Kidney glomerular epithelial cell (primary cell): ENCODE measurements at regions not wholly inside any gene's neighbourhood (a gene's known extent, or its start where the extent isn't known, plus 50 kb on each side); places are given as distances from the start of the nearest gene placed in this dataset.
A peak's percentile ranks its signal among the peaks of the same experiment; 100 is the strongest.

Experiments
- DNase-seq: peaks from one replicate; lab custom pipeline; 2025; lab: John Stamatoyannopoulos, UW

DNA sequence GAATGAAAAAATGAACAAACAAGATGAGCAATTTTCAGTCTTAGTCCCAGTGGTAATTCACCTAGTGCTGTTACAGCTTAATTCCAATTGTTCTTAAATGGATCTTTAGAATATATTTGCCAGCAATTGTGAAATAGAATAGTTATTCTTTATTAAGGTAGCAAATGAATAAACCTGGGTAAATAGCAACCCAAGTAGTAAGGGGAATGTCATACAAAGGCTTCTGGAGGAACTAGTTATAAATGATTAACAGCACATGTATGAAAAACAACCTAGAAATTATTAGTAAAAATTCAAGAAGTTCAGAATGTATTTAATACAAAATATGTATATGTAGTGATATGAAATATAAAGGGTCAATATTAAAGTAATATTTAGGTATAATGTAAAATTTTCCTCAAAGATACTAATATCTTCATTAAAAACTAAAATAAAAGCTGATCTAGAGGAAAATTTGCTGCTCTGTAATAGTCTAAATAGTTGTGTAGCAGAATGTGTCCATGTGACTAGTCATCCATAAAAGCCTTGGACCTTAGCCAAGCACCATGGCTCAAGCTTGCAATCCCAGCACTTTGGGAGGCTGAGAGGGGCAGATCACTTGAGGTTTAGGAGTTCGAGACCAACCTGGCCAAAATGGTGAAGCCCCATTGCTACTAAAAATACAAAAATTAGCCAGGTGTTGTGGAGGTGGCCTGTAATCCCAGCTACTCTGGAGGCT is 535.9 kb upstream of the ATXN8OS start:
- DNase-seq: peak; percentile 58

DNA sequence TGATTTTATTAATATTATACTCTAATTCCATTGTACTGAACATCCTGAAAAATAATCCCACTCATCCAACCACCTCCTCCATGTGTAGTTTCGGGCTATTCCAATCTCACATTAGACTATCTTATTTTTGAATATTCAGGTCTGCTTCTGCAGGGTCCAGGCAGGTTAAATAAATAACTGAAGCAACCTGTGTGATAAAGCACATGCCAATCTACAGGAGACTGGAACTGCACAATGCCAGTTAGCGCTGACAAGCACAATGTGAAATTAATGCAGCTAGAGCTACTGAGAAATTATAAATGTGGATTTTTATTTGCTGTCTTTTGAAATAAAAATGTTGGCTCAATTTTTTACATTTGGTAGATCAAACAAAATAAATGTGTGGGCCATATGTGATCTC is 540.1 kb upstream of the ATXN8OS start:
- DNase-seq: no peak

DNA sequence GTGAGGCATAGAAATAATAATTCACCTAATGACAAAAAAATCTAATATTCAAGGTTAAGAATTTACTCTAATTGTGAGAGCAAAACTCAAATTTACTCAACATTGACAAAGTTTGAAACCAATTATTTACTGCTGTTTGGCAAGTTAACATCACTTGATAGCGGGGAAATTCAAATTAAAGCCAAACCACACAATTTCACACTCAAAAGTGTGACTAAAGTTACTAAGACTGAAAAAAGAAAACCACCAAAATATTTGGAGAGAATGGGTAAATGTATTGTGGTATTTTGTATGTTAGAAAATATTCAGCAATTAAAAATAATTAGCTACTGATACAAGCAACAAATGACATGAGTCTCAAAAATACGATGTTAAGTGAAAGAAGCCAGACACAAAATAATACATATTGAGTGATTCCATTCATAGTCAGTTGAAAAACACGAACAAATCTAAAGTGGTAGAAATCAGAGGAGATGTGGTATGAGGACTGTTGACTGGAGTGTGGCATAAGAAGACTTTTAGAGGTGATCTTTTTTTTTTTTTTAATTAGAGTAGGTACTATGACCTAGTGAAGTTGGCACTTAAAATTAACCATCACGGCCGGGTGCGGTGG is 541.4 kb upstream of the ATXN8OS start:
- no peak for DNase-seq

DNA sequence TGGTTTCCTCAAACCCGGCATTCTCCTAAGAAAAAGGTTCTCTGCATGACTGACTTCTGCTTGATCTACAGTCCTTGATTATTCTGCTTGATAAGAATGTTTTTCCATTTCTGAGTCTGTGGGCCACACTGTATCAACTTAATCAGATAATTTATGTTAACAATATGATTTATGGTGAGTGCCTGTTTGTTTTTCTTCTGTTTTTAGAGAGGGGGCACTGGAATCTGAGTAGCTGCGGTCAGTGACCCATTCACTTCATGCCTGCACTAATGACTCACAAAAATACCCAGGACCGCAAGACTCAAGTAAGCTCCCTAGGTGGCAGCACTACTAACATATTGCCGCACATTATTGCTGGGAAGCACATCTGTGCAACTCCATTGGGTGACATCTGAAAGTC is 542.3 kb upstream of the ATXN8OS start:
- DNase-seq: peak; percentile 94

DNA sequence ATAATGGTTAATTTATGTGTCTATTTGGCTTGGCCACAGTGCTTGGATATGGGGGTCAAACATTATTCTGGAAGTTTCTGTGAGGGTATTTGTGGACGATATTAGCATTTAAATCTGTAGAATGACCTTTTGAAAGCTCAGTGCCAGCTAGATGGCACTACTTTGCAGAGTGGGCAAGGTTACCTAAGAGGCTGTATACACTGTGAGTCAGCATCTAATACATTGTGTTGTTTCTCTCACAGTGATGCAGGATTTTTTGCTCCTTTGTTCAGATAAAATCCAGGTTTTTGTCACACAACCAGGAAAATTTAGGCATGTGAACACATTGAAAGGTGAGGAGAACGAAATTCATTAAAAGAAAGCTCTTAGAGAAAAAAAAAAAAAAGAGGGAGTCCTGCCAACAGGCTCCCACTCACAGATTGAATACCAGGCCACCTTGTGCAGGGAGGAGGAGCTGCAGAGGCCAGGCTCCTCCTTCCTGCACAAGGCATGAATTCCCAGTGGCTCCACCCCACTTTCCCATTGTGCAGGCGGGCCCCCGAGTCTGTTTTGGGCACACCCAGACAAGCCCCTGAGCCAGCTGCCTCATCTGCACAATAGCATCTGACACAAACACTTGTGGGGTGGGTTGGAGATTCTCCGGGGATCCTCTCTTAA is 551.0 kb upstream of the ATXN8OS start:
- DNase-seq: no peak

DNA sequence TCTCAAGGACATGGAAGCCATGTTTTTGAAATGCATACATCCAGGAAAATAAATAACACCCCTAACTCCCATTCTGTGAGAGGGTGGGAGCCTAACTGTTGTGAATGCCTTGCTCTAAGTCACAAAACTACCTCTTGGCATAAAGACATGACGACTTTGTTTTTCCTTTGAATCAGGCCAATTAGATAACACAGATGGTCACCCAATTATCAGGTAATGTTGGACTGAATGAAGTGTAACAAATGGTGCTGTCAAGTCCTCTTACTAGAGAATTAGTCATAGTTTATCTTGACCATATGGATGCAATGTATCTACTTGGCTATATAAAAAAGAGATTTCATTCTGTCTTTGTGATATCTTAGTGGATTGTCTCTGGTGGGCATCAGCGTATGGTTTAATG is 553.6 kb upstream of the ATXN8OS start:
- no peak for DNase-seq

DNA sequence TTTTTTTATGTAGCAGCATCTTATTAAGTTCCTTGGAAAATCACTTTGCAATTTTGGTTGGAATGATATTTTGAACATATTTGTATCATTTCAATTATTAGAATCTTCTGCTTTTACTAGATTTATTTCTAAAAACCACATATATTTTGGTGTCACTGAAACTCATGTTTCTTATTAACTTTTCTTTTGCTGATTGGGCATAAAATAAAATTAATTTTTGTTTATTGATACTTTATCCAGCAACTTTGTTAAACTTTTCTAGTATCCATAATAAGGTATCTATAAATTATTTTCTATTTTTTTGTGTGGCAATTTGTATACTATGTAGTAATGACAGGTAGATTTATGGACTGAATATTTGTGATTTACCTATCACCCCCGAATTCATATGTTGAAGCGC is 556.4 kb upstream of the ATXN8OS start:
- DNase-seq: no peak

DNA sequence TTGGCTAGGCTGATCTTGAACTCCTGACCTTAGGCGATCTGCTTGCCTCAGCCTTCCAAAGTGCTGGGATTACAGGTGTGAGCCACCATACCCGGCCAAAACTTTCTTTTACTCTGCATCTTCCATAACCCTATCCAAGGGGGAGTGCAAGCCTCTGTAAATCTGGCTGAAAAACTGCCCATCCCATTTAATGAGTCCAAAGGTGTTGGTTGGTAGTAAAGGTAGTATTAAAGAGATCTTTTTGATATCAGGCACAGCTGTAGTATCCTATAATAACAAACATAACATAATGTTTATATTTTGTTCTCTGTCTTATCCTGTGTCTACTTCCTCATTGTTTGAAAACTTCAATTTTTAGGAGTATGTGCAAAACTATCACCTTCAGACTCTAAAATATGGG is 559.8 kb upstream of the ATXN8OS start:
- DNase-seq: no peak

DNA sequence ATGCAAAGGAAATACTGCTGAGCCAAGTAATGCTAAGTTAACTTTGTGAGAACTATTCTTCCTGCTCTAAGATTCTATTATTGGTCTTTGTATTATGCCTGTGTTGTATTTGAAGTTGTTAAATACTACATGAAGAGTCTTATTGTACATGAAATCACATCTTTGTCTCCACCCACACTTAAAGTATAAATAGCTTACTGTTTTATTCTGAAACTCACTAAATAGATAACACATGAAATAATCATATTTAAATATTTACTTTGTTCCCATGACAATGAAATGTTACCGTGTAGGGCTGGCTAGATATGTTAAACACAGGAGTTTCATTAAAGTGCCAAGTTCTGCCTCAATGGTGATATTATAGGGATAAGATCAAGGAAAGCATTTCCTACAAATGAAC is 562.1 kb upstream of the ATXN8OS start:
- DNase-seq: no peak

DNA sequence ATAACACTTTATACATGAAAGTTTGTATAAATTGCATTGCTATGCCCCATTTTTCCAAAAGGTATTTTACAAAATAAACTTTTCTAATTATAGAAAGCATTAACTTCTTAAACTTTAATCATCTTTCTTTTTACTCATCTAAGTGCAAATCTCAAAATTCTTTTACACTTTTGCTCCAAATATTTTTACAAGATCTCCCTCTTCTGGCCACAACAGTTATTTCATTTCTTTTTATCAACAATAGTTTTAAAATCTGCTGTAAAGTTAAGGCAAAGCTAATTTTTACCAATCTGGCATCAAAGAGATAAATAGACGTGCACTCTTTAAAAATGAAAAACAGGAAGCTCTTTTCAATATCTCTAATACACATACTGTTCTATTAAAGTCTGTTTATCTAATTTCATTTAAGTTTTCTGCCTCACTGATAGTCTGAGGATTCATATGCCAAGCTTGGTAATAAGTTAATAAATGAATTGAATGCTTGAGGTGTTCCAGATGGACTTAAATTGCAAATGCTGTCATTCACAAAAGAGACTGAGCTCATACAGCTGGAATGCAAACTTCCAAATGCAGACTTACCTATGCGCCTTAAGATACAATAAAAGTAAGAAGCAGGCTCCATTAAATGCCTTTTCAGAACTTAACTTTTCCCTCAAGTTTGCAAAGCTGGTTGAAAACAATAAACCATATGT is 583.0 kb upstream of the ATXN8OS start:
- peak; percentile 20 for DNase-seq

DNA sequence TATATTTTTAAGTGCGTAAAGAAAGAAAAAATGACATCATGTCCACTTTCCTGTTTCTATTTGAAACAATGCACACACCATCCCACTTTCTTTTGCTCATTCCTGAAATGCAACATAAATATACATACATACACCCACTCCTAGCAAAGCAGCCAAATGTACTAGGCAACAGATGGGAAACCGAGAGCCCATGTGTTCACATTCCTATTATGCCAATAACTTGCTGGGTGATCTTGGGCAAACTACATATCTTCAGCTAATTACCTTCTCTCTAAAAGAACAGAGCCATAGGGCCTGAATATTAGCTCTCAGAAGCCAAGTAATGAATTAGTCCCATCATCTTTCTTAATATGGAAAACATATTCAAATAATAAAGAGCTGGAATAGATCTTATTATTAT is 610.6 kb upstream of the ATXN8OS start:
- DNase-seq: no peak

DNA sequence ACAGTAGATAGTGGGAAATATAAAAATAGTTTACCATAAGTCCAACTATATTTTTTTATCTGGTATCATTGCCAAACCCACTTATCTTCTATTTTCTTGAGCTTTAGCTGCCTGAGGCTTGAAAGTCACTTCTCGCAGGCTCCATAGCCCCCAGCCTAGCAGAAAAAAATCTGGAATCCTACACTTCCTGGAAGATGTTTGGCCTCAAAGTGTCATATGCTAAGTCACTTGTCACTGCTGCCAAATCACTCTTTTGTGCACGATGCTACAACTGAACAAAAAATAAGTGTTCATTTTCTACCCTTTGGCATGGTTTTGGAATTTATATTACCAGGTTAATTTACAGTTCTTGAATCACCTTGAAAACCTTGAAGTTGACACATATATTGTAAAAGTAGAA is 612.5 kb upstream of the ATXN8OS start:
- no peak for DNase-seq

DNA sequence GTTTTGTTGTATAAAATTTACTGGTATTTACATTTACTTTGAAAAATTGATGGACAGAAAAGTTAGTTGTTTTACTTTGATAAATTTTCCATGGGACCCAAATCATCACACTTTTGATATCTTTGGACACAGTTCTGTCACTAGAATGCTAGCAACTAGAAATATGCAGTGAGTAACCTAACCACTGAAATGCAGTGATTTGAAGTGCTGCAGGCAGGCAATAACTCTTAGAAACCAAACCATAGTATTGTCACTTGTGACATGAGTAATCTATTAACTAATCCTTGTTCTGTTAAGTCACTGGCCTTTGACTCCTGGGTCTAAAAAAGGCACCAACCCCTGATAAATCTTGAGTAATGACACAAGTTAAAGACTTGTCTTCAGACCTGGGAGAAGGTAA is 620.0 kb upstream of the ATXN8OS start:
- DNase-seq: no peak

DNA sequence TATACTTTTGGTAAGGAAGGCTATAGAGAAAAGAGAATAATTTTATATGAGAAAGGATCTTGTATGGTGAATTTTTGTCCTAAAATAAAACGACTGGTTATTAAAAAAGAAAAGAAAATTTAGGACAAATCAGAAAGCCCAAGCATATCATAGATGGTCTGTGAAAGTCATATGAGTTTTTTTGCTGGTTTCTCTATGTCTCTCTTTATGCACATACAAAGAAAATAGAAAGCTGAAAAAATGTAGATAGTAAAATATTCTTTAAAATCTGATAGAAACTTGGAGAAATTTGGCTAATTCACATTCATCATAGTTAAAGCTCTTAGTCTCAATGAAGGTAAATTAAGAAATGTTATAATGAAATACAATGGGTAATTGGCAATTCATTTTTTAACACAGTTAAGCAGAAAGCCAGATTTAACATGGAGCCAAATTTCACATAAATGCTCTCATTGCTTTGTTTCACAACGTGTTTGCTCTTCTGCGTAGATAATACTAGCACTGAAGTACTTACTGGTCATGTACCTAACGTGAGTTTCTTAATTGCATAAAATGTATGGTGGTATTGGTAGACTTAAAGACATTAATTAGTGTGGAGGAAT is 621.5 kb upstream of the ATXN8OS start:
- no peak for DNase-seq

DNA sequence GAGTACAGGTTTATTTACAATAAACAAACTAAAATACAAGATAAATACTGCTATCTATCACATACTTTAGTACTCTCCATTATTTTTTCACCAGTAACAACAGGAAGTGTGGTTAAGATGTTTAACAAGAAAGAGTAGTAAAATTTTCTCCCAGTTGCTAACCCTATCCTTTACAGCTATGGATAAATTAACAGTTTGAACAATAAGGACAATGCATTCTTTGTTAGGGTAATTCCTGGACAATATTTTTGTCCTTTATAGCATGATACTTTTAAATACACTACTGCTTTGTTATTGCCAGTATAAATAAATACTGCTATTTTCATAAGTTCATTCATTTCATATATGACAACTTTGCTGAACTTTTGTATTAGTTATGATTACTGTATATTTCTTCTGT is 630.2 kb upstream of the ATXN8OS start:
- no peak for DNase-seq

DNA sequence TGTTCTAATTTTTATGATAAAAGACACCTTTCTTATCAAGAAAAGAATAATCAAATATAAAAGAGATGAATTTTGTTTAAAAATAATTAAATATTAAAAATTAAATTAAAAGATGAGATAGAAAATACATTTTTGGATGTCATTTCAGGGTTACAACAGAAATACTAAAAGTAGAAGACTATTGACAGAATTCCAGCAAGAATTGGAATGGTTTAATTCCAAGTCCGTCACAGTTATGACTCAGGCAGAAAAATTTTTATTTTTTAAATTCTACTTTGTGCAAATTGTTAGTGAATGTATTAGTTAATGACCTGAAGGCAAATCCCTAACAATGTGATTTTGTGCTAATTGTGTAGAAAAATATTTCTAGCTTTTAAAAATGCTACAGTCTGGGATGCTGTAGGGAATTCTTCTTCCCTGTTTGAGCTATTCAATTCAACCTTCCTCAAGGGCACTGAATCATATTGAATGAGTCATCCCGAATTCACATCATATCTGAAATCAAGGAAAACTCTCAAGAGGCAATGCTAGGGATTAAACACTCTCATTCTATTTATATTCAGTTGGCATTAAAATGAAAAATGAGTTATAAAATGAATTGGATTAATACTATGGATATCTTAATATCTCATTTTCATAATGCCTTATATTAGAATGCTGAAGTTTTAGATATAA is 633.5 kb upstream of the ATXN8OS start:
- no peak for DNase-seq

DNA sequence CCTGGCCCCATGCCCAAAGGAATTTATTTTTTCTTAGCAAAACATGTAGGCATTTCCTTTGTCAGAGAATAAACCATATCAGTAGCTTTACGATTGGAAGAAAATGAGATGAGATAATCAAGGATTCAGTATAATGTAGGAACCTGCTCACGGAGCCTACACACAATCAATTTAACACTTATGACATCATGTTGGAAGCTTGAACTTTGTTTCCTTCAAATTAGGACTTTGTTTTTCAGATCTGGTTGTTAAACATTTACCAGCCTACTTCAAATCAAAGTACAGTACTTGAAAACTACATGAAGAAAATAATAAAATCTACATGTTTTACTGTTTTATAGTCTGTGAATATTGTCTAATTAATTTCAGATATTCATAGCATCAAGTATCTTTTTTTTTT is 639.0 kb upstream of the ATXN8OS start:
- DNase-seq: no peak

DNA sequence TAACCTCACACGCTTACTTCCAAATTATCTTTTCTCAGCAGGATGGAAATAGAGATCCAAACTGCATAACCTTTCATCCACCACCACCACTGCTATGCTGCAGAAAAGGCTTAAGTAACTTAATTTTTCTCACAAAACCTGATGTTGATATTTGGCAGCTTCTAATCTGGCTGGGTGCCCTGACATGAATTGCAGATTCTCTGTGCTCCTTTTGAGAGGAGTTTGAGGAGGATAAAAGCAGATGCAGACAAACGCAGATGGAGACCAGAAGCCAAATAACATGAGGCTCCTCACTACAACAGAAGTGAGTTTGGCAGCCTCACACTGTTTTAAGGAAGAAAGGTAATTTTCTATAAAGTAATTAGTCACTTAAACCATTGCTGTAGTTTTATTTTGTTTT is 646.2 kb upstream of the ATXN8OS start:
- DNase-seq: no peak

DNA sequence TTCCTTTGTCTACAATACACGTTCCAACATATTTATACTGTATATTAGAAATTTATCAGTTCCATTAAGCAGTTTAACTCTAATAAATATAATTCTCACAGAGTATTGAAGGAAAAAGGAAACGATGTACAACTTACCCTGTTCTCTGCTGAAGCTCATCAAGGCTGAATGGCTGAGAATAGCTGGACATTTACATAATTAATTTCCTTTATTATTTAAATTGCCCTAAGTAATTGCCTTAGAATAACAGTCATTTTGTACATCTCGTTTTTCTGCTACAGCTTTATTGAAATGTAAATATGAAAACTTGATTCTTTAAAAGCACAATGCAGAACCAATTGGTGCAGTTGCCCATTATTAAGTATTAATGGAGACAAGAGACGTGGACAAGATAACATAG is 648.3 kb upstream of the ATXN8OS start:
- no peak for DNase-seq

DNA sequence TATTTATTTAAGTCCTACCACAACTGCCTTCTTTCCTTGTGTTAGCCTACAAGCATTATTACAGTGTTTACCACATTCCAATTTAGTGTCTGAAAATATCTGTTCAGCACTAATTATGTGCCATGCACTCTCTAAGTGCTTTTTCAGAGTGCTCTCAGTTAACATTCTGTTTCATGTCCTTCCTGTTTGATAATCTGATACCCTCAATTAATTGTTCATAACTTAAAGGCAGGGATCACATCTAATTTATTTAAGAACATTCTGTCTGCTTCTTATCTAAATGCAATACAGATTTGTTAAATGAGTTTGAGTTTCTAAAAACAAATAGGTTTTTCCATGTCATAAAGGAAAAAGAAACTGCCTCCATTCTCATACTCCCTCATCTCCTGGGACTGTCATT is 649.6 kb upstream of the ATXN8OS start:
- DNase-seq: no peak

DNA sequence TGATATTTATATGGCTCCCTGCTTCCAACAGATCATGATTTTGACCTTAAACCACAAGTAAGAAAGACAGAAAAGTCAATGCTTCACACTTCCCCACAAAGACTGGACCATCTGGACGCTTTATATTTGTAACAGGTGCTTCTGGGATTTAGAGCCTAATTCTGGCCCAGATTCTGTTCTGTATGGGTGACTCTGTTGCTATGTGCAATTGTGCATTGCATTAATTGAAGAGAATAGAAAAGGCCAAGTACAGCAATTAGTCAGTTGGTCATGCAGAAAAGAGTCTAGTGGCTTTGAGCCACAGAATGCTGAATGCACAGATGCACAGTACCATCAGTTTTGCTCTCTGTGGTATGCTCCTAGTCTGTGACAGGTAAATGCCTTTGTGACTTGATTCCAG is 657.4 kb upstream of the ATXN8OS start:
- no peak for DNase-seq

DNA sequence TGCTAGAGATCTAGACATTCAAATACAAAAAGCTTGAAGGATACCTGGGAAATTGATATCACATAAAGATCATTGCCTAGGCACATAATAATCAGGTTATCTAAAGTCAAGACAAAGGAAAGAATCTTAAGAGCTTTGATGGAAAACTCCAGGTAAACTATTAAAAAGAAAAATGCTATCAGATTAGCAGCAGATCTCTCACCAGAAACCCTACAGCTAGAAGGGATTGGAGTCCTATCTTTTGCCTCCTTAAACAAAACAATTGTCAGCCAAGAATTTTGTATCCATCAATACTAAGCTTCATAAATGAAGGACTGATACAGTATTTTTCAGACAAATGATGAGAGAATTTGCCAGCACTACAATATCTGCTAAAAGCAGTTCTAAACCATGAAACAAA is 682.4 kb upstream of the ATXN8OS start:
- no peak for DNase-seq
